ENCODE measurements at regions not wholly inside any gene's neighbourhood (a gene's known extent, or its start where the extent isn't known, plus 50 kb on each side); places are given as distances from the start of the nearest gene placed in this dataset.

GRCh38 chr13:24053519-24054251 is 106.8 kb upstream of the SPATA13 start:
- Histone ChIP-seq H3K4me1 (peaks cover 0 to 42% (median 4%) of the 10 kb centered on the region in 4 donors), H3K4me3 (no peak overlapping the region), H3K9me3 (no peaks in the 10 kb centered on the region), H3K27me3 (no peaks in the 10 kb centered on the region), H3K27ac (peak overlapping the region in 2 of 4 donors; percentile 56 to 69), H3K36me3 (no peaks in the 10 kb centered on the region)
- WGBS, 2 donors = 49 to 60% methylated on average over 9 of the region's 9 CpGs
- no peak for DNase-seq (ENCODE audit: low spot score in 2 of 2)
- no peak for TF ChIP-seq POLR2A (IDR thresholded peaks at IDR 0.05)
- TF ChIP-seq, protein P1, sequence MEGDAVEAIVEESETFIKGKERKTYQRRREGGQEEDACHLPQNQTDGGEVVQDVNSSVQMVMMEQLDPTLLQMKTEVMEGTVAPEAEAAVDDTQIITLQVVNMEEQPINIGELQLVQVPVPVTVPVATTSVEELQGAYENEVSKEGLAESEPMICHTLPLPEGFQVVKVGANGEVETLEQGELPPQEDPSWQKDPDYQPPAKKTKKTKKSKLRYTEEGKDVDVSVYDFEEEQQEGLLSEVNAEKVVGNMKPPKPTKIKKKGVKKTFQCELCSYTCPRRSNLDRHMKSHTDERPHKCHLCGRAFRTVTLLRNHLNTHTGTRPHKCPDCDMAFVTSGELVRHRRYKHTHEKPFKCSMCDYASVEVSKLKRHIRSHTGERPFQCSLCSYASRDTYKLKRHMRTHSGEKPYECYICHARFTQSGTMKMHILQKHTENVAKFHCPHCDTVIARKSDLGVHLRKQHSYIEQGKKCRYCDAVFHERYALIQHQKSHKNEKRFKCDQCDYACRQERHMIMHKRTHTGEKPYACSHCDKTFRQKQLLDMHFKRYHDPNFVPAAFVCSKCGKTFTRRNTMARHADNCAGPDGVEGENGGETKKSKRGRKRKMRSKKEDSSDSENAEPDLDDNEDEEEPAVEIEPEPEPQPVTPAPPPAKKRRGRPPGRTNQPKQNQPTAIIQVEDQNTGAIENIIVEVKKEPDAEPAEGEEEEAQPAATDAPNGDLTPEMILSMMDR (IDR thresholded peaks at IDR 0.05) = peak; percentile 57 to 67 (median 59)

DNA sequence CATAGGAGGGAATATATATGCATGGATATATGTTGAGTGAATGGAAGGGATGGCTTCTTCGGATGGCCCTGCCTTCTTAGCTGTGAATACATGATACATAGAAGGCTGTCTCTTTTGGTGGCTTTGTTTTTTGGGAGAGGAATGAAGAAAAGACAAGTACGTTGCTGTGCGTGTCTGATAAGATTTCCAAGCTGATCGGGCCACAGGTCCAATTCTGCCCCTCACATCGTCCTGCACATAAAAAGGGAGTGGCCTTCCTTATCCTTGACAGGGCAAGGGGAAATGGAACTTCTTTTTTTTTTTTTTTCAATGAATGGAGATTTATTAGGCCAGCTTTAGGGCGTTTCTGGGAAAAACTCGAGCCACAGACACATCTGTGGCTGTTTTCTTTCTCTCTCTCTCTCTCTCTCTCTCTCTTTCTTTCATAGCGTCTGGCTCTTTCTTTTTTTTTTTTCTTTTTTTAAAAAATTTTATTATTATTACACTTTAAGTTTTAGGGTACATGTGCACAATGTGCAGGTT is 103.8 kb upstream of the SPATA13 start:
- Histone ChIP-seq H3K9me3 (no peaks in the 10 kb centered on the region), H3K27me3 (no peaks in the 10 kb centered on the region), H3K27ac (no peak overlapping the region), H3K36me3 (no peaks in the 10 kb centered on the region), H3K4me1 (peaks cover 0 to 24% (median 3%) of the 10 kb centered on the region in 4 donors), H3K4me3 (no peak overlapping the region)
- TF ChIP-seq POLR2A (IDR thresholded peaks at IDR 0.05) (no peak), EP300 (IDR thresholded peaks at IDR 0.05) (no peak)
- TF ChIP-seq, protein P1 (IDR thresholded peaks at IDR 0.05) = no peak
- no peak for DNase-seq (ENCODE audit: low spot score in 2 of 2)
- WGBS, 2 donors = 53% methylated on average over 8 of the region's 8 CpGs

DNA sequence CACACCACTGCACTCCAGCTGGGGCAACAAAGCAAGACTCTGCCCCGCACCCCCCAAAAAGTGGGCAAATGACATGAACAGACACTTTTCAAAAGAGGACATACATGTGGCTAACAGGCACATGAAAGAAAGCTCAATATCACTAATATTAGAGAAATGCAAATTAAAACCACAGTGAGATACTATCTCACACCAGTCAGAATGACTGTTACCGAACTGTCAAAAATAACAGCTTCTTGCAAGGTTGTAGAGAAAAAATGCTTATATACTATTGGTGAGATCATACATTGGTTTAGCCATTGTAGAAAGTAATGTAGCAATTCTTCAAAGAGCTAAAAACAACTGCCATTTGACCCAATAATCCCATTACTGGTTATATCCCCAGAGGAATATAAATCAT is 99.5 kb upstream of the SPATA13 start:
- TF ChIP-seq POLR2A (IDR thresholded peaks at IDR 0.05) (no peak), EP300 (IDR thresholded peaks at IDR 0.05) (no peak)
- TF ChIP-seq, protein P1 (IDR thresholded peaks at IDR 0.05) = no peak
- Histone ChIP-seq H3K36me3 (no peaks in the 10 kb centered on the region), H3K27me3 (no peaks in the 10 kb centered on the region), H3K27ac (no peak overlapping the region), H3K9me3 (no peaks in the 10 kb centered on the region), H3K4me1 (peaks cover 0 to 17% (median 5%) of the 10 kb centered on the region in 4 donors), H3K4me3 (no peak overlapping the region)
- WGBS, 2 donors = 64 to 95% methylated on average over 2 of the region's 2 CpGs
- no peak for DNase-seq (ENCODE audit: low spot score in 2 of 2)

DNA sequence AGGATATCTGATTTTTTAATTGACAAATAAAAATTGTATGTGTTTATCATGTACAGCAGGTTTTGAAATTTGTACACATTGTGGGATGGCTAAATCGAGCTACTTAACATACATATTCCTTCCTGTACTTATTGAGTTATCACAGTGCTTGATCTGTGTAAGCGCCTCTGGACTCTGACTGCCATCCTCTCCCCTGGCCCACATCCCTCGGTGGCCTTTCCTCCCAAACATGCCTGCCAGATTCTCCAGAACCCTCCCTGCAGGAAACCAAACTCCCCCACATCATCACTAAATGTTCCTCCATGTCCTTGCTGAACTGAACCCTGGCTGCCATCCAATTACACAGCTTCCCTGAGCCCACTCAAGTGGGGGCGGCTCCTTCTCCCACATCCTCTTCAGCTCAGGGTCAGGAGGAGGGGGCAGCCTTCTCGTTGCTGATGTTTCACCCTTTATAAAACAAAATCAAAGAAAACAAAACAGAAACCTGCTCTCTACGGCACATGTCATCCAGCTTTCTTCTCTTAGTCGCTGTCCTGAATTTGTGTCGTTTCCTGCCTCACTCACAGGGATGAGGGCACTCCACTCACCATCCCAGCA is 97.1 kb upstream of the SPATA13 start:
- 35 to 40% methylated on average over 8 of the region's 8 CpGs for WGBS, 2 donors
- Histone ChIP-seq H3K4me3 (no peak overlapping the region), H3K27me3 (no peaks in the 10 kb centered on the region), H3K9me3 (no peaks in the 10 kb centered on the region), H3K4me1 (peaks cover 0 to 17% (median 5%) of the 10 kb centered on the region in 4 donors), H3K36me3 (no peaks in the 10 kb centered on the region), H3K27ac (peak overlapping the region; percentile 22 to 59 (median 53))
- no peak for TF ChIP-seq POLR2A (IDR thresholded peaks at IDR 0.05)
- TF ChIP-seq, protein P1 (IDR thresholded peaks at IDR 0.05) = no peak
- peak in 1 of 2 donors; percentile 9 for TF ChIP-seq EP300 (IDR thresholded peaks at IDR 0.05)
- DNase-seq (ENCODE audit: low spot score in 2 of 2) = no peak

DNA sequence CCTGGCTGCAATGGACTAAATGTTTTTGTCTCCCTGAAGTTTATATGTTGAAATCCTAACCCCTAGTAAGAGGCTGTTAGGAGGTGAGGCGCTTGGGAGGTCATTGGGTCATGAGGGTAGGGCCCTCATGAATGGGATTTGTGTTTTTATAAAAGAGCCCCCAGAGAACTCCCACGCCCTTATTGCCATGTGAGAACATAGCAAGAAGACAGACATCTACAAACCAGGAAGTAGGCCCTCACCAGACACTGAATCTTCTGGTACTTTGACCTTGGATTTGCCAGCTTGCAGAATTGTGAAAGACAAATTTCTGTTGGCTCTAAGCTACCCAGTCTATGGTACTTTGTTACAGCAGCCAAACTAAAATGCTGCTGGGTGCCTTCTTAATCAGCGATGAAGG is 96.1 kb upstream of the SPATA13 start:
- Histone ChIP-seq H3K36me3 (no peaks in the 10 kb centered on the region), H3K9me3 (no peaks in the 10 kb centered on the region), H3K4me1 (peaks cover 0 to 17% (median 5%) of the 10 kb centered on the region in 4 donors), H3K4me3 (no peak overlapping the region), H3K27ac (peak overlapping the region in 2 of 4 donors; percentile 52 to 59), H3K27me3 (no peaks in the 10 kb centered on the region)
- DNase-seq (ENCODE audit: low spot score in 2 of 2) = no peak
- TF ChIP-seq POLR2A (IDR thresholded peaks at IDR 0.05) (no peak), EP300 (IDR thresholded peaks at IDR 0.05) (no peak)
- TF ChIP-seq, protein P1 (IDR thresholded peaks at IDR 0.05) = no peak
- WGBS, 2 donors = 72 to 76% methylated on average over 3 of the region's 3 CpGs
